GM19238 (cell line): ENCODE measurements at regions not wholly inside any gene's neighbourhood (a gene's known extent, or its start where the extent isn't known, plus 50 kb on each side); places are given as distances from the start of the nearest gene placed in this dataset.

Source experiments
- DNase-seq: peaks from one replicate; pipeline ENCODE4 v3.0.0; 2011; ENCODE audit warnings: low spot score; ENCODE audit not compliant: insufficient read length

DNA sequence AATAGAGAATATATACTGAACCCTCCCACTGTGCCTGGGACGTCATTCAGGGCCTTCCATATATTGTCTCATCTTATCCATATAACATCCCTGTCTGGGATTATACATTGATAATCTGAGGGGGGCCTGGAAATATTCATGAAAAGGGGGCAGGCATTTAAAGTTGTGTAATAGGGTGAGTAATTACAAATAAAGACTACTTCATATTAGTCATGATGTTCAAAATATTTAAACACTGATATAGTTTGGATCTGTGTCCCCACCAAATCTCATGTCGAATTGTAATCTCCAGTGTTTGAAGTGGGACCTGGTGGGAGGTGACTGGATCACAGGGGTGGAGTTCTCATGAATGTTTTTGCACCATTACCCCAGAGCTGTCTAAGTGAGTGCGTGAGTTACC, 97.8 kb downstream of the AQP9 start:
- no peak for DNase-seq

DNA sequence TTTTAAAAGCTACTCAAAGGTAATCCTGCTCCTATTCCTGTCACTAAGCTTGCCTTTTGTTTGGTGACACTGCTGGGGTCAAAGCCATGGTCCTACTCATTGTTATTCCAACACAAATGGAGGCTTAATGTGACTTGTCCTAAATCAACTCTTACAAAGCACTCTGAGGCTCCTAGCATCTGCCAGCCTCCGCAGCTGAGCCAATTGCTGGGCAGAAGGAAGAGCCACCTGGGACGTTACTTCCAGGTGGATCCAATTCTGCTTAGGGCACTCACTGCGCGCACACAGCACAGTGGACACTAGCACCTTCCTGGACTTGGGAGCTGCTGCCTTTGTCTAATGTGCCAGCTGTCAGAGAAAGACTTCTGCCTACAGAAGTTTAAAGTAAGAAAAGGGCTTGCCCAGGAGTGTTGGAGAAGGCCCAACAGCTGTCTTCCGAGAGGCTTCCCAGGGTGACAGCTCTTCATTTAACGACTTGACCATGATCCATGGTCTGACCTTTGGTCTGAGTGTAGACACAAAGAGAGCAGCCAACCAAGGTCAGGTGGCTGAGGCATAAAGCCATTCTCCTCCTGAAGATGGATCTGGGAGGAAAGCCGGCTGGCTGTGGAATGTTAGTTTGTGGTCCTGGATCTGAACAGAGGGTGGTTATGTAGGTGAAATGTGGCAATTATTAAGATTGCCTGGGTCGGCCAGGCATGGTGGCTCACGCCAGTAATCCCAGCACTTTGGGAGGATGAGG, 102.2 kb downstream of the AQP9 start:
- DNase-seq: no peak

DNA sequence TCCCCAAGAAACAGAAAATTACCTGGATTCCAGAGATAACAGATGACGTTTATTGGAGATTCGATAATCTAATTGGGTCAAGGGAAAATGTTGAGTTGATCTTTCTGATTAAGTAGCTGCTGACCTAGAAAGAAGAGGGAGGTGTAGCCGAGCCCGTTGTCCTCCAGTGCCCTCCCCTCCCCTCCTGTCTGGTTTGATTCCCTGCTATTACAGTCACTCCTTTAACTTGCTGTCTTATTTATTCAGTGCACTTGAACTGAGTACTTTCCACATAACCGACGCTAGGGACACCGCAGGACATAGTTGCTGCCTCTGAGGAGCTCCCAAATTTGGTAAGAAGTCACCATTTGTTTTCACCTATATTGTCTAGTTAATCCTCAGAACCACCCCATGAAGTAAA, 103.7 kb downstream of the AQP9 start:
- DNase-seq: no peak

DNA sequence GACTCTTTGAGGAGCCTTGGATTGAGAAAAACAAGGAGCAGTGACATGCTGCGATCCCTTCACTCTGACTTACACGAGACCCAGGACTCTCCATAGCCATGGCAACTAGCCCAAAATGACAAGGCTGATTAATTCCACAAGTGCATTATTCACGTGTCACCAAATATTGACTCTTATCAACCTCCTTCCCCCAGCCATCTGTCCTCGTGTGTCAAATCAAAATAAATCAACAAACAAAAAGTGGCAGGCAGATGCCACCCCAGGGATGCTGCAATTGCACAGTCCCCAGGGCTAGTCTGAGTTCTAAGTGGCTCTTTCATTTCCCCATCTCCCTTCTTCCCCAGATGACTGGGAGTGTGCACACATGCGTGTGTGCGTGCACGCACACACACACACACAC, 104.9 kb downstream of the AQP9 start:
- DNase-seq: no peak

DNA sequence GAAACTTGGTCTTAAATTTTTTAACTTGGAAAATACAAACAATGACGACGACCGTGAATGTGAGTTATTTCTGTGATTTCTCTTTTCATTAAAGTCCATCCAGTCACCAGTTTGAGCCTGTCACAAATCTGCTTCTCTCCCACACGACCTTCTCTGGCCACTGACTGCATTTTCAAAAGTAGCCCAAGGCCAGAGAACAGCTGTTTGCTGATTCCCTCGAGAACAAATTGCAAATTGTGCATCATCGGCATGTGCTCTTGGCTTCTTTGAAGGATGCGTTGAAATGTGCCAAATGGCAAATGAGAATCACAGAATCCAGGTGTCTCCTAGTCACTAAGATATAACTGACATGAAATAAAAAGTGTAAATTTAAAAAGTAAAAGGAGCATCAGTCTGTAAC, 106.4 kb downstream of the AQP9 start:
- no peak for DNase-seq

DNA sequence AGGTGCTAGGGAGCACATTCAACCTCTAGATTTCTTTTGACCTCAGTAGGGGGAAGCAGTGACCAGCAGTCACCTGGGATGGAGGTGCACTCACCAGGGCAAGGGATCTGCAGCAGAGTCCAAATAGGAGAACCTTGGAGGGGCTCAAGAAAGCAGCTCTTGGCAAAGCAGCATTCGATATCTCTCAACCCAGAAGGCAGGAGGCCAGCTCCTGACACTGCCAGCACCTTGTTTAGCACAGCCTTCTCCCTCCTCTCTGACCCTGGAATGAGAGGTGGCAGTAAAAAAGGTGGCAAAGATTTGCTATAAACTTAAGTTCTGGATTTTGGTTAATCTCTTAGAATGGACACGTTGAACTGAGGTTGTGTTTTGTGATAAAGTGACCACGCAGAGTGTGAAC, 107.9 kb downstream of the AQP9 start:
- no peak for DNase-seq

DNA sequence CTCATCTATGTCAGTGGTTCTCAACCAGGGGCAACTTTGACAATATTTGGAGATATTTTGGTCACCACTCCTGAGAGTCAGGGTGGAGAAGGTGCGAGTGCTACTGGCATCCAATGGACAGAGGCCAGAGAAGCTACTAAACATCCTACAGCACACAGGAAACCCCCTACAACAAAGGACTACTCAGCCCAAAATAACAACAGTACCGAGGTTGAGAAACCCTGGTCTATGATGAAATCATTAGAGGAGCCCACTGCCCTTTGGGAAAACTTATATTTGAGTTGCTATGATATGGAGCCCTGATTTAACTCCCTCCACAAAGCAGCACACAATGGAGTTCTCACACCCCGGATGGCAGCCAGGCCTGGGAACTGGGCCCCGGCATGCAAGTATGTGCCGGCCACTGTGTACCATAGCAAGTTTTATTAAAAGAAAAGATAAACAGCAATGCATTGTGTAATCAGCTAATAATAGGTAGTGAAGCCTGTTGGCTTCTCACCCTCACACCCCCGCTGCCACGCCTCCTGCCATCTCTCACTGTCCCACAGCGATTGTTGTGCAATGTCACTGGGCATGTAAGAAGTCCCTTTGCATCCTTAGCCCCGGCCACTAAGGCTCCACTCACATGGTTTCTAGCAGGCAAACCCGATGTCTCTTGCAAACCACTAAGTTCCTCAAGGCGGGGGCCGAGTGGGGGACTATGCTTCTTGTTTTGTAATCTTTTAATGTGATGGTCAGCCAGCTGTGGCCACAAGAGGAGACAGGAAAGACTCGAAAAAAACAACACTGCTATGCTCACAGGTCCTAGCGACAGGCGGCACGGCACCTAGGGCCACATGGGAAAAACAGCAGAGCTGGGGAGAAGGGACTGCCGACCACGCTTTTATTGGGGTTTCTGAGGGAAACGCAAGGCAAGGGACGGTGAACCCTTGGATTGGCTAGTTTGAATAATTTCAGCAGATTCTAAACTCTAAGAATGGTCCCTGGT, 110.0 kb downstream of the AQP9 start:
- DNase-seq: no peak

DNA sequence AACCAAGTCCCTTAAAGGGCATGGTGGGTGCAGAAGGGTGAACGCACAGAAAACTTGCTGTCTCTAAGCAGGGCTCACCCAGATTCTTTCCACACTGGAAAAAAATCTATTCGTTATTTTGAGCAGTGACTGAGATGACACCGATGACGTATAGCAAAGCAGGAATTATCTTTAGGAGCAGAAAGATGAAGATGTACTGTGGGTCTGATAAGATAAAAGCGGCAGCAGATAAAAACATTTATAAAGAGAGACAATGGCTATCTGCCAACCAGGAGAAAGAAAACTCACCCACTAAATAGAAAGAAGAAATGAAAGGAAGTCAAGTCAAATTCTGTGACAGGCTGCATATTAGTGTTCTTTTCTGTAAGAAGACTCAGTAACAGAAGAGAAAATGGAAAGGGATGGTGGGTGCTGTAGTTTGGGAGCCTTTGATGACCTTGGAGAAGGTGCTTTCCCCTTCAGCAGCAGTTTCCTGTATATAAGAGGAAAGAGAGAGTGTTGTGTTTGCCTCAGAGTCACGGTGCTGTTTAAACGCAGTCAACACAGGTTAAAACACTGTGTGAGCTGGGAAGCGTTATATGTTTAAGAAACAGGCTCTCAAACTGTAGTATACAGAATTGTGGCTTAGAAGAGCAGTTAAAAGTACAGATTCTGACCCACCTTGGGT, 111.6 kb downstream of the AQP9 start:
- no peak for DNase-seq

DNA sequence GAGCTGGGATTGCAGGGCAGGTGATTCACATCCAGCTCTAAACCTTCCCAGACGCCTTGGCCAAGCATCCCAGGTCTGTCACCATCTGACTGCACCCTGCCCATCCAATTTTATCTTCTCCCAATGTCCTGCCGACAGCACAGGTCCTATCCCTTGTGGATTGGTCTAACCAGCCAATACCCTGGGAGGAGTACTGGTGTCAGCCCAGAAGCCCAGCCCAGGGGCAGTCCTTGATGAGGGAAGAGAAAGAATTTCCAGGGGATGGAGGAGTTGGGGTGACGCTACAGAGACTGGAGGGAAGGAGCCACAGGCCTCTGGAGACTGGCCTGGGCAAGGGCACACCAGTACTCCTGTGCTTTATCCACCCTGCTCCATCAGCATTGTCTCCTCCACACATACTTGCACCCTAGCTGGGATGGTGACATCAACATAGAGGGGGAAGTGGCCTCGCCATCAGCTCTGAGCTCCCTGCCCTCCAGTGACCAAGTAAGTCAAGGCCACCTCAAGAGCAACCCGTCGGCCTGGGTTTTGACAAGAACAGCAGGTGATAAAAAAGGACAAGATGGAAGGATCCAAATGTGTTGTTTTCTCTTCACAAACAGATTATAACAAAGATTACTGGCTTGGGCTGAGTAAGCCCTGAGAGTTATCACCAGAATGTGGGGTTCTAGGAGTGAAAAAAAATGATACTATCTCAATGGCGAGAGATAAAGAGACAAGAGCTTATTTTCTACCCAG, 114.6 kb downstream of the AQP9 start:
- no peak for DNase-seq

DNA sequence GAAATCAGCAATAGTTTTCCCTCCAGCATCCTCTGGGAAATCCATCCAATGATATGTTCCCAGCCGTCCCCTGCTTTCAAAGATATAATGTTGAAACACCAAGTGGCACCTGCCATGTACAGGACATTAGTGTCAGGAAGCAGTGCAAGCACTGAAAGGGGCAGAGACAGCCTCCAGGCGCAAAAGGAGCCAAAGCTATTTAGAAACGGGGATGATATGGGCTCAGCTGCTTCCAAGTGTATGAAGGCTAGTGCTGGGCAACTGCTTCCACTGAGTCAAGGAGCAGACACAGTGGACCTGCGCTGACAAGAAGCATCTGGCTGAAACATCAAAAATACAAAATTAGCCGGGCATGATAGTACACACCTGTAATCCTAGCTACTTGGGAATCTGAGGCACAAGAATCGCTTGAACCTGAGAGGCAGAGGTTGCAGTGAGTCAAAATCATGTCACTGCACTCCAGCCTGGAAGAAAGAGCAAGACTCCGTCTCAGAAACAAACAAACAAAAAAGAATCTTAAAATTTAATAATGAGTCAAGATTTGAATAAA, 119.7 kb downstream of the AQP9 start:
- no peak for DNase-seq

DNA sequence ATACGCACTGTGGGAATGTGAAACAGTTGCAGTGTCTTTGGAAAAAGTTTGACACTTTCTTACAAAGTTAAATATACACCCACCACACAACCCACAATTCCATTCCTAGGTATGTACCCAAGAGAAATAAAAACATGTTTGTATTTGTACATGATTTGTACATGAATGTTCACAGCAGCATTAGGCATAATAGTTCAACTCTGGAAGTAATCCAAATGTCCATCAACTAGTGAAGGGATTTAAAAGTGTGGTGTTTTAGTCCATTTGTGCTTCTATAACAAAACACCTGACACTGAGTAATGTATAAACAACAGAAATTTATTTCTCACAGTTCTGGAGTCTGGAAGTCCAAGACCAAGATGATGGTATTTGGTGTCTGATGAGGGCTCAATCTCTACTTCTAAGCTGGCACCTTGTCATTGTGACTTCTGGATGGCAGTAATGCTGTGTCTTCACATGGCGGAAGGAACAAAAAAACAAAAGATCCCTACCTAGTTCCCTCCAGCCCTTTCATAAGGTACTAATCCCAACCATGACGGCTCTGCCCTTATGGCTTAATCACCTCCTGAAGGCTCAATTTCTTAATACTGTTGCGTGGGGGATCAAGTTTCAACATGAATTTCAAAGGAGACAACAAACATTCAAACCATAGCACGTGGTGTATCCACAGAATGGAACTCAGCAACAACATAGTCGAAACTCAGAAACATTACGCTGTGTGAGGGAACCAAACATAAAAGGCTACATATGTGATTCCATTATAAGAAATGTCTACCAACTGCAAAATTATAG, 120.5 kb downstream of the AQP9 start:
- no peak for DNase-seq

DNA sequence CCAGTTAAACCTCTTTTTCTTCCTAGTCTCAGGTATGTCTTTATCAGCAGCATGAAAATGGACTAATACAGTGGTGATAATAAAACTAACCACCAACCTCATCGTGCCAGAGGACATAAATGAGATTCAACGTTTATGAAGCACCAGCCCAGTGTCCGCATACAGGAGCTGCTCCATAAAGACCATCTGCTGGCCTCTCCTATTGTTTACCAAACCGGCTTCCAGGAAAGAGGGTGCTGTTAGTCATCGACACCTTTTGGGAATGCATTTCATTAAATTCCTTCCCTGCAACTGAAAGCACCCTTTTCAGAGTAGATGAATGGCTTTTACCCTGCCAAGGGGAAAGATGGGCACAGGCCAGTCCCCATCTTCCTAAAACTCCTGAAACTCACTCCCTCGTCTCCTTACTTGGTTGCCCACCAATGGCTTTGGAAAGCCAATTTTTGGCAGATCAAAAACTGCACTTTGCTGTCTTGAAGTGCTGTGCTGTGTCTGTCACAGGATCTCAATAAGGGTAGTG, 122.1 kb downstream of the AQP9 start:
- no peak for DNase-seq

DNA sequence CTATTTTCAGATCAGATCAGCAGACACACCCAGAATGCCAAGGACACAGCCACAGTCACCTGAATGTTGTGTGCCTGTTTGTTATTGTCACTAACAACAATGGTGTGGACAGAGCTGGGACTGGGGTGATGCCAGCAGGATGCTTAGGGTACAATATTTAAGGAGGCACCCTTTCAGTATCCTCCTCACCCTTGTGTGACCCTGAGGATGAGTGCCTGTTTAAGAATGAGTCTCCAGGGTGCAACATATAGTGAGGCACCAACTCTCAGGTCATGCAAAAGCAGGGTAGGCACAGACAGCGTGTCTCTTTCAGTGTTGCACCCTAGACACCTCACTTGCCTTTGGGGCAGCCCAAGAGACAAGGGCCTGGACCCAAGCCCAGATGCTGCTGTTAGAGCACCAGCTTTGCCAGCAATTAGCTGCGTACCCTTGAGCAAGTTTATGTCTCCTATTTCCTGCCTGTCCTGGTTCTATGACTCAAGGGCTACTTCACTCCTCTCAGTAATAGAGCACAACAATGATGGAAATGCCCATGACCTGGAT, 122.6 kb downstream of the AQP9 start:
- no peak for DNase-seq

DNA sequence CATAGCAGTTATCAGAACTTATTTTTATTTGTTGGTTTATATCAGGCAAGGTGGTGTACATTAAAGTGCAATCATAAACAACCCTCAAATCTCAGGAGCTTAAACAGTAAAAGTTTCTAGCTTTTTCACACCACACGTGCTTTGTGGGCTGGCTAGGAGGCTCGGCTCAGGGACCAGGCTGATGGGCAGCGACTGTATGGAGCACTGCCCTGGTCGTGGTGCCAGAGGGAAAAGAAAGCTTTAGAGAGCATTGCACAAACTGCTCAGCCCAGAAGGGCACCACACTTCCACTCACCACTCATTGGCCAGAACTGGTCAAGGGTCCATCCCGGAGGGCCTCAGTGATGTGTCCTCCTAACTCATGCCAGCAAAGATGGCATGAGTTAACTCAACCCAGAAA, 123.2 kb downstream of the AQP9 start:
- DNase-seq: no peak

DNA sequence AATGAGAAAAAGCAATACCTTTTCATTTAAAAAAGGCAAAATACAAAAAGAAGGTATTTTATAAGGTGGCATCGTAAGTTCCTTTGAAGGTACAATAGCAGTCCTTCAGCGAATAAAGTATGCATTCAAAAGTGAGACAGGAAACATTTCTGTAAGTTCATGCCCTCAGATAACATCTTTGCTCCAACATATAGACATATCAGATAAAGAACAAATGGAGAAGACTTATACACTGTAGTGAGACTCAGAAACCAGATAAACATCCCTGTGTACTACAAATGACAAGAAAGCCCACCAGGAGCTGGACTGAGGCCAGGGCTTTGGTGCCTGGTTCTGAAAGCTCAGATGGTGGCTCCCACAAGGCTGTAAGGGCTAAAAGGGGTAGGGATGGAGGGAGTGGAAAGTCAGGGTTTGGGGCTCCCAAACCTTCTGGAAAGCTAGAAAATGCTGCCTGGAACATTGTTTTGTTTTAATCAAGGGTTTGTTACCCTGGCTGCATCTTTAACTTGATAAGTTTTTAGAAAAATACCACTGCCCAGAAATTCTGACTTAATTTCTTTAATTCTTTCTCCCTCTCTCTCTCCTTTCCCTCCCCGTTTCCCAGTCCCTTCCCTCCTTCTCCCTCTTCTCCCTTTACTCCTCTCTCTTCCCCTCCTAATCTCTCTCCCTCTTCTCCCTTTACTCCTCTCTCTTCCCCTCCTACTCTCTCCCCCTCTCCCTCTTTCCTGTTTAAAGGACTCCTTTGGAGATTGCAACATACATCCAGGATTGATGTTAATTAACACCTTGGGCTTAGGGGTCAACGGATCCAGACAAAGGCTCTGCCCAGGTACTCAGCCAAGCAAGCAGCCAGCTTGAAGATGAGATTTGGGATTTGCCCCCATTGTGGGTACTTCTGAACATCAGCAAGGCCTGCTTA, 126.1 kb downstream of the AQP9 start:
- no peak for DNase-seq

DNA sequence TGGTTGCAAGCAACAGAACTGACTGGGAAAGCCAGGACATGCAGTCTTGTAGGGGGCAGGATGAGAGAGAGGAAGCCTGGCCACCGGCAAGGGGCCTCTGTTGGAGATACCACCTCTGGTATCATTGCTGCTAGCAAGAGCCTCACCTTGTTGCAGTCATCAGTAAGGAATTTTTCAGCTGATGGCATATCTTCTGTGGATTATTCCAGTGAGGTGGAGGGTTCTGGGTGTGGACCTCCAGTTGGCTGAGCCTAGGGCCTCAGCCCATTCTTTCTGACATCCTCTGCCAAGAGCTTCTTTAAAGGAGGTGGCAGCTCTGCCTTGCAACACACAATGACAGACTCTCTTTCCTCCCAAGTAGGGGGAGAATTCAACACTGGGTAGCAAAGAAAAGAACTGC, 128.9 kb downstream of the AQP9 start:
- DNase-seq: no peak

DNA sequence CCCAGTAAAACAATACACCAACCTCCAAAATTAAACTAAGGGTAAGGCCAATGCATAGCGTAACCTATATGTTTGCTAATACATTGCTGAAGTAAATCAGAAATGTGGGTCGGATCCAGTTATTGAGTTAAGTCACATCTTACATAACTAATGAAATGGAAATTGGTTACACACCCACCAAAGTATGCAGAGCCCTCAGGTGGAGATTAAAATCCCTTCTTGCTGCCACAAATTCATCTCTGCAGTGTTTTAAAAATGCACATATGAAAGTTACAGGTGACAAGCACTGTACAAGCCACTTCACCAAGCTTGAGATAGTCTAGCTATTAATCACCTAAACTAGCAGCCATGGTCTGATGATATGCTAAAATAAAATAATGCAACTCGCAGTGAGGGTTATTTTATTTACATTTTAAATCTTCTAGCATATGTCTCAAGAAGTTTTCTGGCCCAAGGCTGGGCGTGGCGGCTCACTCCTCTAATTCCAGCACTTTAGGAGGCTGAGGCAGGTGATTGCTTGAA, 130.6 kb downstream of the AQP9 start:
- DNase-seq: no peak
